HEK293T (cell line): ENCODE measurements at regions not wholly inside any gene's neighbourhood (a gene's known extent, or its start where the extent isn't known, plus 50 kb on each side); places are given as distances from the start of the nearest gene placed in this dataset.

Experiments
- CTCF ChIA-PET: fragments of 350-600 bp; formaldehyde crosslinking; extraction: SDS; loops from one replicate; lab custom pipeline; 2021; ENCODE audit warnings: antibody characterized with exemption, inconsistent platforms; lab: Yijun Ruan, JAX
- POLR2A ChIA-PET: fragments of 350-600 bp; formaldehyde crosslinking; extraction: SDS; loops from one replicate; lab custom pipeline; 2020; ENCODE audit warnings: antibody characterized with exemption, inconsistent platforms; lab: Yijun Ruan, JAX
- DNase-seq: peaks from one replicate; pipeline ENCODE4 v3.0.0; 2012; ENCODE audit warnings: mixed read lengths; ENCODE audit errors: extremely low spot score
- ARNT ChIP-seq: fragments of 450-650 bp; IDR thresholded peaks from 2 replicates; pipeline ENCODE4 v1.6.1; 2017; ENCODE audit warnings: mild to moderate bottlenecking
- BHLHE40 ChIP-seq: fragments of 450-650 bp; IDR thresholded peaks from 2 replicates; pipeline ENCODE4 v1.6.1; 2016; ENCODE audit warnings: mild to moderate bottlenecking, moderate library complexity, borderline replicate concordance
- CTBP1 ChIP-seq: fragments of 450-650 bp; IDR thresholded peaks from 2 replicates; pipeline ENCODE4 v1.6.1; 2016; ENCODE audit warnings: borderline replicate concordance
- ELF4 ChIP-seq: fragments of 450-650 bp; IDR thresholded peaks from 2 replicates; pipeline ENCODE4 v1.6.1; 2017; ENCODE audit warnings: antibody characterized with exemption
- FOXA1 ChIP-seq: fragments of 450-650 bp; IDR thresholded peaks from 2 replicates; pipeline ENCODE4 v1.6.1; 2016; ENCODE audit warnings: mild to moderate bottlenecking
- FOXK2 ChIP-seq: fragments of 450-650 bp; IDR thresholded peaks from 2 replicates; pipeline ENCODE4 v1.6.1; 2016; ENCODE audit warnings: mild to moderate bottlenecking
- FOXM1 ChIP-seq: fragments of 450-650 bp; IDR thresholded peaks from 2 replicates; pipeline ENCODE4 v1.6.1; 2017; ENCODE audit warnings: mild to moderate bottlenecking, borderline replicate concordance
- HDGF ChIP-seq: fragments of 450-650 bp; IDR thresholded peaks from 2 replicates; pipeline ENCODE4 v1.6.1; 2017; ENCODE audit warnings: antibody characterized with exemption, borderline replicate concordance
- L3MBTL2 ChIP-seq: fragments of 450-650 bp; conservative IDR thresholded peaks from 2 replicates; pipeline ENCODE4 v1.6.1; 2016; ENCODE audit warnings: mild to moderate bottlenecking
- LEF1 ChIP-seq: fragments of 450-650 bp; IDR thresholded peaks from 2 replicates; pipeline ENCODE4 v1.6.1; 2017; ENCODE audit warnings: mild to moderate bottlenecking, borderline replicate concordance
- NFRKB ChIP-seq: fragments of 450-650 bp; IDR thresholded peaks from 2 replicates; pipeline ENCODE4 v1.6.1; 2016; ENCODE audit warnings: mild to moderate bottlenecking, moderate library complexity
- PKNOX1 ChIP-seq: fragments of 450-650 bp; IDR thresholded peaks from 2 replicates; pipeline ENCODE4 v1.6.1; 2016
- SP1 ChIP-seq: fragments of 450-650 bp; IDR thresholded peaks from 2 replicates; pipeline ENCODE4 v1.6.1; 2017
- SUZ12 ChIP-seq: fragments of 450-650 bp; IDR thresholded peaks from 2 replicates; pipeline ENCODE4 v1.6.1; 2016; ENCODE audit warnings: mild to moderate bottlenecking
- TARDBP ChIP-seq: fragments of 450-650 bp; IDR thresholded peaks from 2 replicates; pipeline ENCODE4 v1.6.1; 2016
- ZNF384 ChIP-seq: fragments of 450-650 bp; IDR thresholded peaks from 2 replicates; pipeline ENCODE4 v1.6.1; 2016

DNA sequence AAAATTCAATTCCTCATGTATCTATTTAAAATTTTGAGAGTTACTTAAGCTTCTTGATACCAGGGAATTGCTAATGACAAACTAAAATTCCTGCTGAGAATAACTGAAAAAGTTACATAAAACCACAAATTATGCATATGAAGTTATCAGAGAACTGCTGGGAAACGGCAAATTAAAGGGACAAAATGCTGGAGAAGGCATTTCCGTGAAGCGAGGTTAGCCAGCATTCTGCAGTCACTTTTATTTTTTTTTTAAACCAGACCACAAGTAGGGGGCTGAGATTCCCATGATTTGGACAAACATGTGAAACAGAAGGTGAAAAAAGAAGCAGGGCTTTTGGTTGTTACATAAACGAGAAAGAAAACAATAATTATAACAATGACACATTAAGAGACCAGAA is 737.6 kb upstream of the CHRM3 start:
- DNase-seq: no peak
- no peak for TF ChIP-seq HDGF
- TF ChIP-seq SUZ12: no peak
- no peak for TF ChIP-seq CTBP1
- no peak for TF ChIP-seq NFRKB
- TF ChIP-seq ELF4: no peak
- TF ChIP-seq ZNF384: no peak
- TF ChIP-seq FOXM1: no peak
- no peak for TF ChIP-seq PKNOX1
- TF ChIP-seq ARNT: no peak
- CTCF ChIA-PET: no interaction called here
- POLR2A ChIA-PET: no interaction called here

- CTCF ChIA-PET: no interaction called here
- TF ChIP-seq FOXK2: no peak
- DNase-seq: no peak
- POLR2A ChIA-PET: no interaction called here
Observed at GRCh38 chr1:238648296-238648695, 738.1 kb upstream of the CHRM3 start.

GRCh38 chr1:238647877-238648276 is 738.5 kb upstream of the CHRM3 start:
- ChIA-PET CTCF (interaction anchor here (0.7 kb wide), 1 partner anchor 20 kb away, joined by 3 read pairs; no protein-coding TSS in a partner anchor), POLR2A (no interaction called here)
- TF ChIP-seq FOXA1 (no peak), HDGF (no peak), SP1 (no peak), CTBP1 (no peak), BHLHE40 (no peak), LEF1 (no peak), ARNT (no peak), PKNOX1 (no peak), FOXK2 (no peak), NFRKB (no peak), ZNF384 (no peak), FOXM1 (no peak), TARDBP (no peak), ELF4 (no peak), SUZ12 (no peak), L3MBTL2 (no peak)
- DNase-seq: no peak

- DNase-seq: no peak
- POLR2A ChIA-PET: no interaction called here
- CTCF ChIA-PET: no interaction called here
- TF ChIP-seq ELF4 (no peak), FOXM1 (no peak), SUZ12 (no peak), TARDBP (no peak), SP1 (no peak), FOXA1 (no peak), BHLHE40 (no peak), LEF1 (no peak), ZNF384 (no peak), PKNOX1 (no peak), HDGF (no peak), NFRKB (no peak), CTBP1 (no peak), ARNT (no peak)
Observed at GRCh38 chr1:238642231-238642630, 744.1 kb upstream of the CHRM3 start.

- ChIA-PET POLR2A (no interaction called here), CTCF (no interaction called here)
- TF ChIP-seq FOXA1 (no peak), FOXK2 (no peak), CTBP1 (no peak), TARDBP (no peak), BHLHE40 (no peak), SP1 (no peak), ZNF384 (no peak), HDGF (no peak), SUZ12 (no peak), PKNOX1 (no peak)
- DNase-seq: no peak
Observed at GRCh38 chr1:238639861-238640260, 746.5 kb upstream of the CHRM3 start.

GRCh38 chr1:238628110-238628509 is 737.4 kb upstream of the ZP4 start:
- ChIA-PET POLR2A (no interaction called here), CTCF (no interaction called here)
- no peak for DNase-seq
- TF ChIP-seq FOXM1 (no peak), BHLHE40 (no peak), PKNOX1 (no peak), ARNT (no peak), FOXK2 (no peak), HDGF (no peak), LEF1 (no peak), FOXA1 (no peak), ZNF384 (no peak), SP1 (no peak), SUZ12 (no peak)
